ENCODE measurements at regions not wholly inside any gene's neighbourhood (a gene's known extent, or its start where the extent isn't known, plus 50 kb on each side); places are given as distances from the start of the nearest gene placed in this dataset.

GRCh38 chr3:72077473-72078259 lies 292.7 kb upstream of the PROK2 start:
- ChIA-PET POLR2A (ENCODE audit: partially characterized antibody) (no interaction called here), CTCF (ENCODE audit: partially characterized antibody) (interaction anchor here (1.0 to 2.5 kb wide), 2 partner anchors 14 to 123 kb away, joined by 3 to 6 read pairs; no protein-coding TSS in a partner anchor)
- no peak overlapping the region for H3K4me3 ChIP-seq (ENCODE audit: extremely low read depth in 1 of 4, insufficient read depth in 2 of 4, low read depth in 3 of 4, low read length in 4 of 4)
- H3K23me2 ChIP-seq (ENCODE audit: low read depth, low read length), result no peaks in the 10 kb centered on the region; the same call in 1 of the 2 replicates
- no peaks in the 10 kb centered on the region for H3K79me1 ChIP-seq (ENCODE audit: low read depth, low read length)
- H2BK5ac ChIP-seq (ENCODE audit: low read depth, low read length), result no peak overlapping the region
- H3K56ac ChIP-seq (replicated peaks; ENCODE audit: insufficient read length, low read depth, low read length), result no peak overlapping the region
- H3K14ac ChIP-seq (ENCODE audit: insufficient read length), result no peak overlapping the region
- no peaks in the 10 kb centered on the region for H3K27me3 ChIP-seq (replicated peaks in 1 of 4; ENCODE audit: control insufficient read depth in 3 of 4, extremely low read depth in 1 of 4, insufficient read depth in 3 of 4, low read length in 3 of 4)
- H3K9ac ChIP-seq (replicated peaks in 1 of 4; ENCODE audit: extremely low read depth in 1 of 4, low read depth in 3 of 4, low read length in 3 of 4), result no peak overlapping the region
- no peak for FAIRE-seq
- H3K4ac ChIP-seq (replicated peaks; ENCODE audit: insufficient read length, low read depth, low read length), result no peak overlapping the region
- H2BK15ac ChIP-seq (ENCODE audit: low read length), result no peak overlapping the region
- no peak overlapping the region for H4K5ac ChIP-seq (ENCODE audit: insufficient read length, low read depth, low read length)
- peaks cover 16 to 17% of the 10 kb centered on the region in 2 experiments for H3K9me3 ChIP-seq (ENCODE audit: insufficient read depth in 2 of 2, low read depth in 1 of 2, low read length in 1 of 2)
- H3K4me1 ChIP-seq (replicated peaks in 1 of 4; ENCODE audit: control insufficient read depth in 3 of 4, insufficient read depth in 4 of 4, low read length in 3 of 4), result no peaks in the 10 kb centered on the region; a peak in 1 of 7 replicates
- H2AK5ac ChIP-seq (ENCODE audit: low read depth, low read length), result no peak overlapping the region
- H2BK120ac ChIP-seq (replicated peaks; ENCODE audit: low read depth, low read length), result no peak overlapping the region
- 98 to 100% methylated on average over 3 to 6 of the region's 6 CpGs for WGBS, 2 experiments (ENCODE audit: extremely low coverage in 1 of 2, insufficient coverage in 1 of 2, insufficient read length in 1 of 2, insufficient replicate concordance in 2 of 2, low coverage in 1 of 2, low lambda C conversion rate in 2 of 2, missing lambda C conversion rate in 1 of 2)
- H3K27ac ChIP-seq (ENCODE audit: low read depth, low read length), result no peak overlapping the region
- H3K4me2 ChIP-seq (ENCODE audit: insufficient read depth in 1 of 2, low read depth in 2 of 2, low read length in 2 of 2), result no peak overlapping the region
- no peaks in the 10 kb centered on the region for H4K20me1 ChIP-seq (replicated peaks in 1 of 2; ENCODE audit: control insufficient read depth in 1 of 2, insufficient read depth in 2 of 2, low read length in 2 of 2)
- no peaks in the 10 kb centered on the region for H3K79me2 ChIP-seq (ENCODE audit: control insufficient read depth in 1 of 2, insufficient read depth in 2 of 2, low read length in 2 of 2)
- H3K18ac ChIP-seq (ENCODE audit: extremely low read depth, low read length), result no peak overlapping the region
- H4K91ac ChIP-seq (replicated peaks; ENCODE audit: insufficient read length, low read length), result no peak overlapping the region
- no peak overlapping the region for H2AFZ ChIP-seq (ENCODE audit: low read length)
- DNase-seq (ENCODE audit: low read depth in 1 of 2, low spot score in 2 of 2), result no peak
- no peak overlapping the region for H3K23ac ChIP-seq (ENCODE audit: insufficient read length)
- no peak overlapping the region for H2BK20ac ChIP-seq (ENCODE audit: low read length)
- no peak overlapping the region for H2BK12ac ChIP-seq (ENCODE audit: low read depth, low read length)
- no peak overlapping the region for H4K8ac ChIP-seq (ENCODE audit: extremely low read depth, insufficient read depth, low read length)
- no peaks in the 10 kb centered on the region for H3K36me3 ChIP-seq (ENCODE audit: control insufficient read depth in 2 of 4, insufficient read depth in 4 of 4, low read length in 3 of 4)

Data from H1 (cell line).